GM19351 (cell line): ENCODE measurements at regions not wholly inside any gene's neighbourhood (a gene's known extent, or its start where the extent isn't known, plus 50 kb on each side); places are given as distances from the start of the nearest gene placed in this dataset.
"Not testable (repeated sequence)": the region's sequence is repeated elsewhere in the genome, so short reads cannot be mapped to it uniquely, and the experiment has no call there.

Source experiments
- ATAC-seq: cut with Tn5 transposase; IDR thresholded peaks from one replicate; pipeline ENCODE4 v1.9.1; 2021; ENCODE audit warnings: mild to moderate bottlenecking, moderate library complexity; ENCODE audit not compliant: unreplicated experiment

GRCh38 chr5:39726467-39726866 is 301.7 kb upstream of the DAB2 start:
- no peak for ATAC-seq

GRCh38 chr5:39721394-39721793 is 296.6 kb upstream of the DAB2 start:
- ATAC-seq, result no peak

- no peak for ATAC-seq
These were observed 295.4 kb upstream of the DAB2 start for GRCh38 chr5:39720136-39720535.

GRCh38 chr5:39717176-39717897 is 292.6 kb upstream of the DAB2 start:
- no peak for ATAC-seq

- ATAC-seq, result peak; percentile 83
These were observed 291.8 kb upstream of the DAB2 start for GRCh38 chr5:39716532-39717028.

- peak; percentile 52 for ATAC-seq
These were observed 289.4 kb upstream of the DAB2 start for GRCh38 chr5:39714036-39714698.

GRCh38 chr5:39713250-39713916 is 288.6 kb upstream of the DAB2 start:
- ATAC-seq, result no peak

- ATAC-seq, result no peak
These were observed 287.8 kb upstream of the DAB2 start for GRCh38 chr5:39712316-39713249.

GRCh38 chr5:39711821-39712220 is 287.0 kb upstream of the DAB2 start:
- ATAC-seq, result no peak

- no peak for ATAC-seq
These were observed 284.3 kb upstream of the DAB2 start for GRCh38 chr5:39709032-39709431.

GRCh38 chr5:39702928-39703327 is 278.1 kb upstream of the DAB2 start:
- no peak for ATAC-seq

- ATAC-seq, result peak; percentile 48
These were observed 275.7 kb upstream of the DAB2 start for GRCh38 chr5:39700523-39700922.

- ATAC-seq, result no peak
These were observed 274.2 kb upstream of the DAB2 start for GRCh38 chr5:39698838-39699560.

GRCh38 chr5:39697881-39698280 is 273.1 kb upstream of the DAB2 start:
- no peak for ATAC-seq

GRCh38 chr5:39696672-39697398 is 272.1 kb upstream of the DAB2 start:
- ATAC-seq, result no peak

GRCh38 chr5:39691993-39692392 is 267.2 kb upstream of the DAB2 start:
- ATAC-seq, result no peak

GRCh38 chr5:39691136-39691535 is 266.4 kb upstream of the DAB2 start:
- no peak for ATAC-seq

GRCh38 chr5:39689919-39690318 is 265.1 kb upstream of the DAB2 start:
- ATAC-seq, result no peak

GRCh38 chr5:39687924-39688323 is 263.1 kb upstream of the DAB2 start:
- ATAC-seq, result not testable (repeated sequence)
